Endothelial cell of umbilical vein (primary cell): ENCODE measurements at regions not wholly inside any gene's neighbourhood (a gene's known extent, or its start where the extent isn't known, plus 50 kb on each side); places are given as distances from the start of the nearest gene placed in this dataset.

Experiments used
- BruUV-seq: library from RNA; stranded (reverse); fragments of 400-500 nt; replicated peaks from 2 replicates; lab custom pipeline; 2021; lab: Mats Ljungman, UMichigan
- CTCF ChIA-PET: fragments of 300-600, 350-600 bp; sonication (Branson Sonifier 250); formaldehyde crosslinking; loops from one replicate; lab custom pipeline; 2021; ENCODE audit warnings: antibody characterized with exemption, inconsistent platforms; lab: Charles Lee
- POLR2A ChIA-PET: fragments of 300-600, 350-600 bp; sonication (Branson Sonifier 250); formaldehyde crosslinking; loops from one replicate; lab custom pipeline; 2021; ENCODE audit warnings: antibody characterized with exemption, inconsistent platforms; lab: Charles Lee
- DNase-seq: peaks from one replicate; pipeline ENCODE4 v3.0.0-alpha.2; 2011; ENCODE audit warnings: low read depth, low spot score
- FAIRE-seq: peaks from 2 replicates; lab custom pipeline; 2011; peaks lifted over from hg19 to GRCh38; lab: Jason Lieb, UNC
- H2AFZ ChIP-seq: 2 replicates; pipeline ENCODE4 v1.6.0; 2012; ENCODE audit warnings: low read depth, low read length, control low read depth, inconsistent platforms
- H3K27ac ChIP-seq: 2 replicates; pipeline ENCODE4 v1.5.1; 2011; ENCODE audit warnings: low read depth, mild to moderate bottlenecking, control low read depth, low read length, moderate library complexity; ENCODE audit not compliant: insufficient read depth
- H3K27me3 ChIP-seq, 2 experiments: 2 replicates each; pipeline versions ENCODE4 v1.6.0 to v1.6.1; 2011; ENCODE audit warnings: low read length in 2 of 2, mixed read lengths in 1 of 2; ENCODE audit not compliant: control insufficient read depth in 2 of 2, insufficient read depth in 2 of 2
- H3K36me3 ChIP-seq, 2 experiments: 2 replicates in 1 of 2; 3 replicates in 1 of 2; pipeline ENCODE4 v1.5.1; 2011; ENCODE audit warnings: low read length in 2 of 2, mild to moderate bottlenecking in 1 of 2, moderate library complexity in 1 of 2; ENCODE audit not compliant: control insufficient read depth in 2 of 2, insufficient read depth in 2 of 2; ENCODE audit errors: extremely low read depth in 1 of 2
- H3K4me1 ChIP-seq: 3 replicates; pipeline ENCODE4 v1.5.1; 2011; ENCODE audit warnings: mild to moderate bottlenecking, low read length; ENCODE audit not compliant: control insufficient read depth, insufficient read depth; ENCODE audit errors: extremely low read depth
- H3K4me2 ChIP-seq: 2 replicates; pipeline ENCODE4 v1.6.1; 2011; ENCODE audit warnings: low read length, control low read depth, mixed read lengths; ENCODE audit not compliant: insufficient read depth
- H3K4me3 ChIP-seq, 3 experiments: fragments of 200-600 bp in 1 of 3; sonication (generic), shearing (Covaris generic) in 1 of 3; replicated peaks in 1 of 3; 2 replicates each; pipeline ENCODE4 v1.5.1; 2011 to 2016; ENCODE audit warnings: control low read depth in 3 of 3, low read length in 3 of 3, mild to moderate bottlenecking in 2 of 3, inconsistent platforms in 1 of 3, low read depth in 1 of 3, moderate library complexity in 1 of 3; ENCODE audit not compliant: insufficient read depth in 1 of 3
- H3K79me2 ChIP-seq: 2 replicates; pipeline ENCODE4 v1.6.0; 2012; ENCODE audit warnings: low read length, inconsistent platforms; ENCODE audit not compliant: control insufficient read depth, insufficient read depth
- H3K9ac ChIP-seq: replicated peaks from 2 replicates; pipeline ENCODE3; 2011; ENCODE audit warnings: low read length, control low read depth; ENCODE audit not compliant: insufficient read depth; ENCODE audit errors: extremely low read depth
- H3K9me1 ChIP-seq: replicated peaks from 3 replicates; pipeline ENCODE4 v1.6.0; 2011; ENCODE audit warnings: mild to moderate bottlenecking, low read length; ENCODE audit not compliant: control insufficient read depth, insufficient read depth; ENCODE audit errors: extremely low read depth
- H3K9me3 ChIP-seq: replicated peaks from 2 replicates; pipeline ENCODE4 v1.5.1; 2012; ENCODE audit warnings: low read length, inconsistent platforms; ENCODE audit not compliant: control insufficient read depth, insufficient read depth
- H4K20me1 ChIP-seq: replicated peaks from 2 replicates; pipeline ENCODE3; 2011; ENCODE audit warnings: mild to moderate bottlenecking, low read length; ENCODE audit not compliant: control insufficient read depth, insufficient read depth; ENCODE audit errors: extremely low read depth
- EZH2 ChIP-seq: IDR thresholded peaks from 2 replicates; pipeline ENCODE4 v1.6.1; 2012; ENCODE audit warnings: borderline replicate concordance, low read depth, mild to moderate bottlenecking, moderate library complexity, low read length, inconsistent platforms; ENCODE audit not compliant: severe bottlenecking
- JUN ChIP-seq: IDR thresholded peaks from 2 replicates; pipeline ENCODE4 v1.6.1; 2011; ENCODE audit warnings: borderline replicate concordance, low read depth; ENCODE audit not compliant: insufficient read length, insufficient read depth
- POLR2A ChIP-seq: IDR thresholded peaks from 2 replicates; pipeline ENCODE4 v1.6.1; 2012; ENCODE audit warnings: low read depth, mild to moderate bottlenecking, control low read depth, low read length
- POLR2AphosphoS5 ChIP-seq: IDR thresholded peaks from 2 replicates; pipeline ENCODE4 v1.6.1; 2012; ENCODE audit warnings: low read depth, mild to moderate bottlenecking, control low read depth, low read length, moderate library complexity; ENCODE audit not compliant: insufficient read depth
- dilution Hi-C: fragments of 300-500 bp; cut with MboI; formaldehyde crosslinking; loops from one replicate; pipeline ENCODE4 v1.15.0; 2019; ENCODE audit warnings: low sequenced_read_pairs; ENCODE audit not compliant: extremely low pct_ligation_motif_present
- intact Hi-C: fragments of 100-400 bp; cut with micrococcal nuclease; formaldehyde crosslinking; loops from one replicate; pipeline ENCODE4 v1.10.0; 2022
- TF ChIP-seq, protein P1 (sequence below): IDR thresholded peaks from 2 replicates; pipeline ENCODE4 v1.6.1; 2011; ENCODE audit not compliant: insufficient read depth, insufficient read length
- TF ChIP-seq, protein P2 (sequence below), 2 donors: IDR thresholded peaks; 1 replicate in 1 of 2; 2 replicates in 1 of 2; pipeline ENCODE4 v1.5.1; 2011; ENCODE audit warnings: low read length in 2 of 2, mild to moderate bottlenecking in 2 of 2, moderate library complexity in 2 of 2, control low read depth in 1 of 2, inconsistent platforms in 1 of 2, low read depth in 1 of 2; ENCODE audit not compliant: insufficient read depth in 1 of 2; ENCODE audit errors: extremely low read depth in 1 of 2

DNA sequence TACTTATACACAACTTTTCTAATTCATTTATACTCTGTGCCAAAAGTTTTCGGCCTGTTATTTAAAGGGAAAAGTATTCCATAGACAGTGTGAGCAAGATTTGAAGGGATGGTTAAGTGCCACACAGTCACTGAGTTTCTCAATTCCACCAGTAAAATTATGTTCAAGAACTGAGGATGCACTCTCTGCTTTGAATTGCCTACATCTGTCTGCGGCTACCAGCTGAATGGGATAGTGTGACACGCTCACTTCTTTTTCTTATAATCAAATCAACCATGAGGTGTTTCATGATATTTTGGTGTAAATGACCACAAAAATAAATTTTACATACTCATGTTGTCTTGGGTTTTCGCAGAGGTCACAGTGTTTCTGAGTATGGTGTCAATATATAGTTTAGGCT is 218.4 kb upstream of the TMEM161B start:
- H3K4me2 ChIP-seq = no peak overlapping the region
- DNase-seq (no peak), FAIRE-seq (no peak)
- H3K36me3 ChIP-seq = no peaks in the 10 kb centered on the region
- no peaks in the 10 kb centered on the region for H3K79me2 ChIP-seq
- CTCF ChIA-PET = no interaction called here
- no peak overlapping the region for H3K4me3 ChIP-seq
- no peak overlapping the region for H3K9ac ChIP-seq
- H3K4me1 ChIP-seq = no peaks in the 10 kb centered on the region
- no TSS peak for BruUV-seq
- dilution Hi-C loops (no loop called here), intact Hi-C loops (no loop called here)
- H3K9me3 ChIP-seq = no peaks in the 10 kb centered on the region
- TF ChIP-seq EZH2 (no peak), JUN (no peak), POLR2A (no peak), POLR2AphosphoS5 (no peak)
- TF ChIP-seq, protein P1, sequence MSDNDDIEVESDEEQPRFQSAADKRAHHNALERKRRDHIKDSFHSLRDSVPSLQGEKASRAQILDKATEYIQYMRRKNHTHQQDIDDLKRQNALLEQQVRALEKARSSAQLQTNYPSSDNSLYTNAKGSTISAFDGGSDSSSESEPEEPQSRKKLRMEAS = no peak
- no peaks in the 10 kb centered on the region for H3K9me1 ChIP-seq
- H3K27me3 ChIP-seq = no peaks in the 10 kb centered on the region
- no peaks in the 10 kb centered on the region for H4K20me1 ChIP-seq
- H2AFZ ChIP-seq = no peak overlapping the region
- H3K27ac ChIP-seq = no peak overlapping the region
- POLR2A ChIA-PET = no interaction called here

DNA sequence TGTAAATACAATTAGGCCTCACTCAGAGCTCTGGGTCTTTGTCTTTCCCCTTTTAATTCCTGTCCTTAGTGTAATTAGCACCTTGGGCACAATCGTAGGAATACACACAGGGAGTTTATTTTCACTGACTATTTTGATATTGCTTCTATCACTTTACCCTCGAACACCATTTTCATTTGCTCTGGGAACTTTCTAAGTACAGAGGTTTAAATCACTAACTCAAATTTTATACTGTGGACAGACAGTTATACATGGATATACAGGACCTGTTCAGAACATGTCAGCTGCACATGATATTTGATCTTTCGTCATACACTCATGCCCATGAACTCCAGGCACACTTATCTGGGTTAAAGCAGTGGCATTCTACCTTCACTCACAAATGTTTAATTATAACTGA is 217.8 kb upstream of the TMEM161B start:
- no peak for DNase-seq
- CTCF ChIA-PET = no interaction called here
- no peak overlapping the region for H3K9ac ChIP-seq
- BruUV-seq = no TSS peak
- TF ChIP-seq, protein P2, sequence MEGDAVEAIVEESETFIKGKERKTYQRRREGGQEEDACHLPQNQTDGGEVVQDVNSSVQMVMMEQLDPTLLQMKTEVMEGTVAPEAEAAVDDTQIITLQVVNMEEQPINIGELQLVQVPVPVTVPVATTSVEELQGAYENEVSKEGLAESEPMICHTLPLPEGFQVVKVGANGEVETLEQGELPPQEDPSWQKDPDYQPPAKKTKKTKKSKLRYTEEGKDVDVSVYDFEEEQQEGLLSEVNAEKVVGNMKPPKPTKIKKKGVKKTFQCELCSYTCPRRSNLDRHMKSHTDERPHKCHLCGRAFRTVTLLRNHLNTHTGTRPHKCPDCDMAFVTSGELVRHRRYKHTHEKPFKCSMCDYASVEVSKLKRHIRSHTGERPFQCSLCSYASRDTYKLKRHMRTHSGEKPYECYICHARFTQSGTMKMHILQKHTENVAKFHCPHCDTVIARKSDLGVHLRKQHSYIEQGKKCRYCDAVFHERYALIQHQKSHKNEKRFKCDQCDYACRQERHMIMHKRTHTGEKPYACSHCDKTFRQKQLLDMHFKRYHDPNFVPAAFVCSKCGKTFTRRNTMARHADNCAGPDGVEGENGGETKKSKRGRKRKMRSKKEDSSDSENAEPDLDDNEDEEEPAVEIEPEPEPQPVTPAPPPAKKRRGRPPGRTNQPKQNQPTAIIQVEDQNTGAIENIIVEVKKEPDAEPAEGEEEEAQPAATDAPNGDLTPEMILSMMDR (IDR thresholded peaks at IDR 0.05; ENCODE audit: extremely low read depth in 1 of 2, insufficient read depth in 1 of 2, low read depth in 1 of 2, low read length in 2 of 2) = no peak
- H3K27ac ChIP-seq = no peak overlapping the region
- H3K27me3 ChIP-seq = no peaks in the 10 kb centered on the region
- no peaks in the 10 kb centered on the region for H3K79me2 ChIP-seq
- H3K4me2 ChIP-seq = no peak overlapping the region
- H3K9me1 ChIP-seq = no peaks in the 10 kb centered on the region
- H3K36me3 ChIP-seq = no peaks in the 10 kb centered on the region
- no peak overlapping the region for H2AFZ ChIP-seq
- POLR2A ChIA-PET = no interaction called here
- no peaks in the 10 kb centered on the region for H4K20me1 ChIP-seq
- intact Hi-C loops = no loop called here
- no peak overlapping the region for H3K4me3 ChIP-seq
- dilution Hi-C loops = no loop called here
- no peak for FAIRE-seq
- H3K9me3 ChIP-seq = no peaks in the 10 kb centered on the region
- no peaks in the 10 kb centered on the region for H3K4me1 ChIP-seq
